H1 (cell line): ENCODE measurements at regions not wholly inside any gene's neighbourhood (a gene's known extent, or its start where the extent isn't known, plus 50 kb on each side); places are given as distances from the start of the nearest gene placed in this dataset.

Experiments
- CTCF ChIA-PET: fragments of 300-600 bp; sonication (Branson Sonifier 250); formaldehyde crosslinking; loops from one replicate; lab custom pipeline; 2021; ENCODE audit not compliant: partially characterized antibody; lab: Charles Lee
- POLR2A ChIA-PET: fragments of 300-600 bp; sonication (Branson Sonifier 250); formaldehyde crosslinking; loops from one replicate; lab custom pipeline; 2021; ENCODE audit warnings: inconsistent platforms; ENCODE audit not compliant: partially characterized antibody; lab: Charles Lee
- DNase-seq, 2 experiments: peaks; one replicate each; pipeline versions ENCODE4 v3.0.0 to v3.0.0-alpha.2; 2010 to 2022; ENCODE audit warnings: low spot score in 2 of 2, low read depth in 1 of 2, mixed read lengths in 1 of 2
- FAIRE-seq: peaks from 2 replicates; lab custom pipeline; 2011; peaks lifted over from hg19 to GRCh38; lab: Jason Lieb, UNC
- H2AFZ ChIP-seq: 2 replicates; pipeline ENCODE4 v1.8.1; 2012; ENCODE audit warnings: low read length, inconsistent platforms
- H2AK5ac ChIP-seq: 2 replicates; pipeline ENCODE4 v1.6.1; 2013; ENCODE audit warnings: low read depth, low read length
- H2BK120ac ChIP-seq: replicated peaks from 2 replicates; pipeline ENCODE3; 2013; ENCODE audit warnings: low read depth, low read length, inconsistent platforms
- H2BK12ac ChIP-seq: 2 replicates; pipeline ENCODE4 v1.6.1; 2013; ENCODE audit warnings: low read depth, low read length
- H2BK15ac ChIP-seq: 2 replicates; pipeline ENCODE4 v1.6.1; 2013; ENCODE audit warnings: low read length
- H2BK20ac ChIP-seq: 2 replicates; pipeline ENCODE4 v1.6.1; 2013; ENCODE audit warnings: low read length
- H2BK5ac ChIP-seq: 2 replicates; pipeline ENCODE4 v1.6.1; 2013; ENCODE audit warnings: low read depth, low read length
- H3K14ac ChIP-seq: 2 replicates; pipeline ENCODE4 v1.6.1; 2013; ENCODE audit warnings: inconsistent platforms; ENCODE audit not compliant: insufficient read length
- H3K18ac ChIP-seq: 2 replicates; pipeline ENCODE4 v1.6.1; 2013; ENCODE audit warnings: low read length; ENCODE audit errors: extremely low read depth
- H3K23ac ChIP-seq: 2 replicates; pipeline ENCODE4 v1.6.1; 2013; ENCODE audit warnings: inconsistent platforms; ENCODE audit not compliant: insufficient read length
- H3K23me2 ChIP-seq: 2 replicates; pipeline ENCODE4 v1.6.1; 2013; ENCODE audit warnings: low read depth, low read length
- H3K27ac ChIP-seq: 2 replicates; pipeline ENCODE4 v1.6.1; 2011; ENCODE audit warnings: low read depth, low read length, inconsistent platforms
- H3K27me3 ChIP-seq, 4 experiments: replicated peaks in 1 of 4; 1 replicate in 1 of 4; 2 replicates in 3 of 4; pipeline versions ENCODE4 v1.6.1 to v1.8.1; 2011 to 2013; ENCODE audit warnings: low read length in 3 of 4, mild to moderate bottlenecking in 3 of 4, inconsistent platforms in 2 of 4, mixed read lengths in 2 of 4, moderate library complexity in 1 of 4; ENCODE audit not compliant: control insufficient read depth in 3 of 4, insufficient read depth in 3 of 4; ENCODE audit errors: extremely low read depth in 1 of 4
- H3K36me3 ChIP-seq, 4 experiments: 2 replicates each; pipeline versions ENCODE4 v1.6.1 to v1.8.1; 2011 to 2013; ENCODE audit warnings: mild to moderate bottlenecking in 4 of 4, low read length in 3 of 4, moderate library complexity in 2 of 4, control low read depth in 1 of 4, inconsistent platforms in 1 of 4; ENCODE audit not compliant: insufficient read depth in 4 of 4, control insufficient read depth in 2 of 4
- H3K4ac ChIP-seq: replicated peaks from 2 replicates; pipeline ENCODE3; 2013; ENCODE audit warnings: low read length, low read depth, mixed read lengths, inconsistent platforms; ENCODE audit not compliant: insufficient read length
- H3K4me1 ChIP-seq, 4 experiments: replicated peaks in 1 of 4; 1 replicate in 1 of 4; 2 replicates in 3 of 4; pipeline versions ENCODE4 v1.6.1 to v1.8.1; 2011 to 2013; ENCODE audit warnings: low read length in 3 of 4, inconsistent platforms in 2 of 4, mixed read lengths in 1 of 4; ENCODE audit not compliant: insufficient read depth in 4 of 4, control insufficient read depth in 3 of 4
- H3K4me2 ChIP-seq, 2 experiments: 2 replicates each; pipeline versions ENCODE4 v1.6.1 to v1.8.1; 2011 to 2013; ENCODE audit warnings: low read depth in 2 of 2, low read length in 2 of 2, control low read depth in 1 of 2, inconsistent platforms in 1 of 2, mild to moderate bottlenecking in 1 of 2; ENCODE audit not compliant: insufficient read depth in 1 of 2
- H3K4me3 ChIP-seq, 4 experiments: fragments of 200-600, 300-600 bp in 1 of 4; sonication (generic), shearing (Covaris generic), sonication (Bioruptor Twin) in 1 of 4; 2 replicates each; pipeline versions ENCODE4 v1.5.1 to v1.8.1; 2011 to 2016; ENCODE audit warnings: low read length in 4 of 4, low read depth in 3 of 4, control low read depth in 2 of 4, inconsistent platforms in 2 of 4, mild to moderate bottlenecking in 2 of 4, mixed read lengths in 1 of 4, moderate library complexity in 1 of 4; ENCODE audit not compliant: insufficient read depth in 2 of 4; ENCODE audit errors: extremely low read depth in 1 of 4
- H3K56ac ChIP-seq: replicated peaks from 2 replicates; pipeline ENCODE3; 2013; ENCODE audit warnings: low read depth, mild to moderate bottlenecking, mixed read lengths, low read length, inconsistent platforms; ENCODE audit not compliant: insufficient read length
- H3K79me1 ChIP-seq: 2 replicates; pipeline ENCODE4 v1.6.1; 2013; ENCODE audit warnings: low read depth, low read length, control low read depth
- H3K79me2 ChIP-seq, 2 experiments: 2 replicates each; pipeline versions ENCODE4 v1.6.1 to v1.8.1; 2012 to 2013; ENCODE audit warnings: low read length in 2 of 2, mild to moderate bottlenecking in 2 of 2, inconsistent platforms in 1 of 2; ENCODE audit not compliant: insufficient read depth in 2 of 2, control insufficient read depth in 1 of 2
- H3K9ac ChIP-seq, 4 experiments: replicated peaks in 1 of 4; 1 replicate in 1 of 4; 2 replicates in 3 of 4; pipeline versions ENCODE4 v1.6.1 to v1.8.1; 2011 to 2013; ENCODE audit warnings: low read depth in 3 of 4, low read length in 3 of 4, control low read depth in 2 of 4, mild to moderate bottlenecking in 2 of 4, moderate library complexity in 2 of 4, inconsistent platforms in 1 of 4; ENCODE audit errors: extremely low read depth in 1 of 4
- H3K9me3 ChIP-seq, 2 experiments: 2 replicates each; pipeline versions ENCODE4 v1.6.1 to v1.8.1; 2012 to 2013; ENCODE audit warnings: mild to moderate bottlenecking in 2 of 2, moderate library complexity in 2 of 2, control low read depth in 1 of 2, inconsistent platforms in 1 of 2, low read depth in 1 of 2, low read length in 1 of 2, mixed read lengths in 1 of 2; ENCODE audit not compliant: insufficient read depth in 2 of 2
- H4K20me1 ChIP-seq, 2 experiments: replicated peaks in 1 of 2; 2 replicates each; pipeline versions ENCODE3 to v1.8.1; 2011 to 2013; ENCODE audit warnings: inconsistent platforms in 2 of 2, low read length in 2 of 2, mild to moderate bottlenecking in 1 of 2; ENCODE audit not compliant: insufficient read depth in 2 of 2, control insufficient read depth in 1 of 2
- H4K5ac ChIP-seq: 2 replicates; pipeline ENCODE4 v1.6.1; 2013; ENCODE audit warnings: low read length, low read depth, mixed read lengths, inconsistent platforms; ENCODE audit not compliant: insufficient read length
- H4K8ac ChIP-seq: 2 replicates; pipeline ENCODE4 v1.8.0; 2013; ENCODE audit warnings: mild to moderate bottlenecking, moderate library complexity, low read length, inconsistent platforms; ENCODE audit not compliant: insufficient read depth; ENCODE audit errors: extremely low read depth
- H4K91ac ChIP-seq: replicated peaks from 2 replicates; pipeline ENCODE3; 2013; ENCODE audit warnings: low read length, mixed read lengths, inconsistent platforms; ENCODE audit not compliant: insufficient read length
- CHD2 ChIP-seq: IDR thresholded peaks from 2 replicates; pipeline ENCODE4 v1.6.1; 2012; ENCODE audit warnings: low read length, improper control_type of control experiment
- EZH2 ChIP-seq: fragments of 200-600 bp; sonication (generic); IDR thresholded peaks from 2 replicates; pipeline ENCODE4 v1.7.1; 2012; ENCODE audit warnings: low read depth, mild to moderate bottlenecking, moderate library complexity, low read length, inconsistent platforms; ENCODE audit not compliant: severe bottlenecking
- GABPA ChIP-seq: IDR thresholded peaks from 2 replicates; pipeline ENCODE4 v1.6.1; 2011; ENCODE audit warnings: mild to moderate bottlenecking, low read length, moderate library complexity, borderline replicate concordance; ENCODE audit not compliant: insufficient read depth
- POLR2A ChIP-seq, 2 experiments: IDR thresholded peaks; 1 replicate in 1 of 2; 2 replicates in 1 of 2; pipeline ENCODE4 v1.6.1; 2011; ENCODE audit warnings: low read depth in 2 of 2, low read length in 2 of 2, mild to moderate bottlenecking in 2 of 2; ENCODE audit errors: control extremely low read depth in 1 of 2
- TAF7 ChIP-seq: optimal IDR thresholded peaks from 2 replicates; pipeline ENCODE3; 2011; ENCODE audit warnings: low read depth, mild to moderate bottlenecking, inconsistent platforms, low read length, moderate library complexity, borderline replicate concordance
- WGBS, 2 experiments: shearing (Covaris generic) in 1 of 2; methylation state at CpG; one replicate each; pipeline versions ENCODE4 v1.1.6 to v1.1.7; 2013 to 2015; ENCODE audit warnings: low lambda C conversion rate in 2 of 2, mixed read lengths in 2 of 2, inconsistent platforms in 1 of 2, low coverage in 1 of 2, missing lambda C conversion rate in 1 of 2; ENCODE audit not compliant: insufficient replicate concordance in 2 of 2, insufficient coverage in 1 of 2, insufficient read length in 1 of 2; ENCODE audit errors: extremely low coverage in 1 of 2, missing lambda C conversion rate in 1 of 2; 5-methylcytosine and 5-hydroxymethylcytosine counted together
- TF ChIP-seq, protein P1 (sequence below): IDR thresholded peaks from 2 replicates; pipeline ENCODE4 v1.6.1; 2012; ENCODE audit warnings: inconsistent platforms

DNA sequence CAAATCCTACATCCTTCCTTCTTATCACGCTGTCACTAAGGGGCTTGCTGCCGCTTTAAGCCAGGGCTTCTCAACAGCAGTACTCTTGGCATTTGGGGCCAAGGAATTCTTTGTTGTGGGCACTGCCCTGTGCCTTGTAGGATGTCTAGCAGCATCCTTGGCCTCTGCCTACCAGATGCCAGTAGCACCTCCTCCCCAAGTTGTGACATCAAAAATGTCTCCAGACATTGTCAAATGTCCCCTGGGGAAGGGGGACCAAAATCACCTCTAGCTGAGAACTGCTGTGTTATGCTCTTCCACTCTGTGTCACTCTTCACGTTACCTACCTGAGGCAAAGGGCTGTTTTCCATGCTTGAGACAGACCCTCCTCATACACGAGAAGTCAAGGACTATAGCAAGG, 400.3 kb upstream of the POU3F1 start:
- H3K14ac ChIP-seq = no peak overlapping the region
- 0 out of 8 replicates have a peak, but pooled peaks cover 0 to 3% (median 0%) of the 10 kb centered on the region in 4 experiments for H3K36me3 ChIP-seq
- POLR2A ChIA-PET = interaction anchor here (1.2 to 16.7 kb wide), 2 partner anchors 13 to 43 kb away, joined by 3 to 190 read pairs; no protein-coding TSS in a partner anchor
- no peak for FAIRE-seq
- no peak overlapping the region for H2AK5ac ChIP-seq
- no peak for TF ChIP-seq CHD2
- TF ChIP-seq TAF7 = no peak
- TF ChIP-seq POLR2A (IDR thresholded peaks at IDR 0.05; ENCODE audit: control extremely low read depth in 1 of 2, low read depth in 2 of 2, low read length in 2 of 2) = no peak
- TF ChIP-seq GABPA = no peak
- TF ChIP-seq, protein P1, sequence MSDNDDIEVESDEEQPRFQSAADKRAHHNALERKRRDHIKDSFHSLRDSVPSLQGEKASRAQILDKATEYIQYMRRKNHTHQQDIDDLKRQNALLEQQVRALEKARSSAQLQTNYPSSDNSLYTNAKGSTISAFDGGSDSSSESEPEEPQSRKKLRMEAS = no peak
- no peak for TF ChIP-seq EZH2
- TF ChIP-seq, all 59 proteins: peak for 0
- DNase-seq = peak in 1 of 2 experiments; percentile 35
- Histone ChIP-seq H3K4me1 (peaks cover 0 to 6% (median 4%) of the 10 kb centered on the region in 4 experiments; a peak in 5 of 7 replicates), H3K4me3 (no peak overlapping the region), H3K9ac (no peak overlapping the region), H2BK20ac (no peak overlapping the region), H4K91ac (no peak overlapping the region), H3K79me2 (no peaks in the 10 kb centered on the region), H4K5ac (no peak overlapping the region), H4K8ac (no peak overlapping the region), H2BK120ac (no peak overlapping the region), H3K18ac (no peak overlapping the region), H3K56ac (no peak overlapping the region), H3K27me3 (no peaks in the 10 kb centered on the region), H2BK5ac (no peak overlapping the region), H2BK12ac (no peak overlapping the region), H3K9me3 (no peaks in the 10 kb centered on the region), H3K4me2 (no peak overlapping the region), H2BK15ac (no peak overlapping the region), H3K4ac (no peak overlapping the region), H4K20me1 (no peaks in the 10 kb centered on the region), H3K79me1 (no peaks in the 10 kb centered on the region), H3K27ac (no peak overlapping the region), H3K23me2 (no peaks in the 10 kb centered on the region), H3K23ac (no peak overlapping the region), H2AFZ (no peak overlapping the region)
- 90% methylated on average over 4 of the region's 4 CpGs; no CpG with 5 or more reads in 1 of the 2 experiments for WGBS, 2 experiments
- CTCF ChIA-PET = interaction anchor here (0.9 to 1.8 kb wide), 3 partner anchors 37 to 419 kb away, joined by 4 to 6 read pairs (median 4); no protein-coding TSS in a partner anchor
